ENCODE measurements at regions not wholly inside any gene's neighbourhood (a gene's known extent, or its start where the extent isn't known, plus 50 kb on each side); places are given as distances from the start of the nearest gene placed in this dataset.
"Not testable (repeated sequence)": the region's sequence is repeated elsewhere in the genome, so short reads cannot be mapped to it uniquely, and the experiment has no call there.

GRCh38 chr2:16368951-16369350 is 296.7 kb downstream of the CYRIA start:
- no peak for DNase-seq (ENCODE audit: low read depth)

GRCh38 chr2:16368328-16368727 is 297.3 kb downstream of the CYRIA start:
- DNase-seq (ENCODE audit: low read depth), result no peak

- DNase-seq (ENCODE audit: low read depth), result no peak
Measured at GRCh38 chr2:16365366-16365765, 300.3 kb downstream of the CYRIA start.

GRCh38 chr2:16363581-16363980 is 302.1 kb downstream of the CYRIA start:
- no peak for DNase-seq (ENCODE audit: low read depth)

- DNase-seq (ENCODE audit: low read depth), result no peak
Measured at GRCh38 chr2:16362611-16363010, 303.0 kb downstream of the CYRIA start.

GRCh38 chr2:16361261-16361995 is 304.2 kb downstream of the CYRIA start:
- no peak for DNase-seq (ENCODE audit: low read depth)

- no peak for DNase-seq (ENCODE audit: low read depth)
Measured at GRCh38 chr2:16359961-16360360, 305.7 kb downstream of the CYRIA start.

- DNase-seq (ENCODE audit: low read depth), result no peak
Measured at GRCh38 chr2:16357188-16357587, 308.4 kb downstream of the CYRIA start.

GRCh38 chr2:16351541-16351940 is 314.1 kb downstream of the CYRIA start:
- no peak for DNase-seq (ENCODE audit: low read depth)

GRCh38 chr2:16351137-16351536 is 314.5 kb downstream of the CYRIA start:
- no peak for DNase-seq (ENCODE audit: low read depth)

GRCh38 chr2:16350211-16350610 is 315.4 kb downstream of the CYRIA start:
- no peak for DNase-seq (ENCODE audit: low read depth)

GRCh38 chr2:16349811-16350210 is 315.8 kb downstream of the CYRIA start:
- no peak for DNase-seq (ENCODE audit: low read depth)

- no peak for DNase-seq (ENCODE audit: low read depth)
Measured at GRCh38 chr2:16348821-16349515, 316.7 kb downstream of the CYRIA start.

GRCh38 chr2:16346671-16347070 is 319.0 kb downstream of the CYRIA start:
- no peak for DNase-seq (ENCODE audit: low read depth)

GRCh38 chr2:16345231-16345630 is 320.4 kb downstream of the CYRIA start:
- DNase-seq (ENCODE audit: low read depth), result not testable (repeated sequence)

GRCh38 chr2:16339206-16339605 is 326.4 kb downstream of the CYRIA start:
- DNase-seq (ENCODE audit: low read depth), result no peak

- no peak for DNase-seq (ENCODE audit: low read depth)
Measured at GRCh38 chr2:16338026-16338425, 327.6 kb downstream of the CYRIA start.

- DNase-seq (ENCODE audit: low read depth), result no peak
Measured at GRCh38 chr2:16336916-16337315, 328.7 kb downstream of the CYRIA start.

GRCh38 chr2:16336491-16336890 is 329.1 kb downstream of the CYRIA start:
- no peak for DNase-seq (ENCODE audit: low read depth)

GRCh38 chr2:16335947-16336346 is 329.7 kb downstream of the CYRIA start:
- DNase-seq (ENCODE audit: low read depth), result no peak

GRCh38 chr2:16335604-16335930 is 330.1 kb downstream of the CYRIA start:
- no peak for DNase-seq (ENCODE audit: low read depth)

GRCh38 chr2:16334886-16335603 is 330.6 kb downstream of the CYRIA start:
- no peak for DNase-seq (ENCODE audit: low read depth)

- no peak for DNase-seq (ENCODE audit: low read depth)
Measured at GRCh38 chr2:16334366-16334765, 331.3 kb downstream of the CYRIA start.

Measured in activated T-helper 9 cell treated with anti-CD3 and anti-CD28 coated beads, Interleukin-2, amount 50 U/mL, for 16 hours (primary cell).